Type B pancreatic cell (in vitro differentiated cells): ENCODE measurements at regions not wholly inside any gene's neighbourhood (a gene's known extent, or its start where the extent isn't known, plus 50 kb on each side); places are given as distances from the start of the nearest gene placed in this dataset.

ENCODE experiments used
- DNase-seq: peaks from one replicate; pipeline ENCODE4 v3.0.0; 2021; ENCODE audit warnings: mixed read lengths; ENCODE audit not compliant: unreplicated experiment; ENCODE audit errors: extremely low spot score
- H3K27ac Mint-ChIP-seq: 2 replicates; pipeline ENCODE4 v1.8.0; 2021; ENCODE audit warnings: mild to moderate bottlenecking, mixed read lengths
- H3K27me3 Mint-ChIP-seq: 2 replicates; pipeline ENCODE4 v1.8.0; 2021; ENCODE audit warnings: mixed read lengths
- H3K36me3 Mint-ChIP-seq: 2 replicates; pipeline ENCODE4 v1.8.0; 2021; ENCODE audit warnings: mixed read lengths
- H3K4me1 Mint-ChIP-seq: one replicate; pipeline ENCODE4 v1.8.0; 2021; ENCODE audit warnings: mixed read lengths; ENCODE audit not compliant: unreplicated experiment
- H3K4me3 Mint-ChIP-seq: 2 replicates; pipeline ENCODE4 v1.8.0; 2021; ENCODE audit warnings: mild to moderate bottlenecking, mixed read lengths
- H3K9me3 Mint-ChIP-seq: 2 replicates; pipeline ENCODE4 v1.8.0; 2021; ENCODE audit warnings: mixed read lengths
- CTCF ChIP-seq: fragments of 200-600 bp; sonication (generic); conservative IDR thresholded peaks from 2 replicates; pipeline ENCODE4 v1.5.0; 2021; ENCODE audit warnings: antibody characterized with exemption, mild to moderate bottlenecking

DNA sequence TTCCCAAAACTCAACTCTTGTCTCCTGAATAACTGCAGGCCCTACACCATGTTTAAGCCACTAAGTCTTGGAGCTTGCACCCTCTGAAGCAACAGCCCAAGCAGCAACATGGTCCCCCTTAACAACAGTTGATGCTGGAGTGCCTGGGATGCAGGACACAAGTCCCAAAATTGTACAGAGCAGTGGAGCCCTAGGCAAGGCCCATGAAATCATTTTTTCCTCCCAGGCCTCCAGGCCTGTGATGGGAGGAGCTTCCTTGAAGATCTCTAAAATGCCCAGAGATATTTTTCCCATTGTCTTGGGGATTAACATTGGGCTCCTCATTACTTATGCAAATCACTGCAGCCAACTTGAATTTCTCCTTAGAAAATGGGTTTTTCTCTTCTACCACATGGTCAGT, 311.9 kb upstream of the EPHA3 start:
- peaks cover 21% of the 10 kb centered on the region for H3K9me3 Mint-ChIP-seq

DNA sequence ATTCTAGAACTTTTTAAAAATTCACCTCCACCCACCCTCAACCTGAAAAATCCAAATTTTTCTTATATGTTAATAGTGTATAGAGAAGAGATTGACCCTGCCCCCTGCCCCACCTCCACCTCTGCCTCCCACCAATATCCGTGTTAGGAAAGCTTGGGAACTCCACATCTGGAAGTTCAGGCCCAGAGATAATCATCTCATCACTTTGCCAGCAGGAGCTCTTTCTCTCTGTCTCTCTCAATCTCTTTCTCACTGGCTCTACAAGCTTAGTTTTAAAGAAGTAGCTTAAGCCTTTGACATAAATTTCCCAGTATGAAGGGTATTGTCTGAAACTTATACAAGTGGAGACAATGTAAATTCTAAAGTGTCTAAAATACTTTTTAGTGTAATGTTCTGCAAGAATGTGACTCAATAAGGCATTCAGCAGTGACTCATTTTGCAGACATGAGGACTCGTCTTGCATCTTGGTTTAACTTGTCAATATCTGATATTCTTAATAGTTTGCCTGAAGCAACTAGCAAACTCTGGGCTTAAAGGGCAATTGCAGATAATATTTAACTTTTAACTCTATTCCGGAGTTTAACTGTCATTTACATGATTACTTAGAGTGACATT, 299.8 kb upstream of the EPHA3 start:
- Mint-ChIP-seq H3K27me3 (no peaks in the 10 kb centered on the region), H3K27ac (no peak overlapping the region), H3K9me3 (no peaks in the 10 kb centered on the region), H3K4me1 (peaks cover 13% of the 10 kb centered on the region), H3K36me3 (no peaks in the 10 kb centered on the region), H3K4me3 (no peak overlapping the region)
- DNase-seq, result no peak
- TF ChIP-seq CTCF, result no peak

More for the DNA sequence above, 311.9 kb upstream of the EPHA3 start:
- no peak for DNase-seq
- no peaks in the 10 kb centered on the region for H3K27me3 Mint-ChIP-seq
- H3K36me3 Mint-ChIP-seq, result no peaks in the 10 kb centered on the region
- H3K27ac Mint-ChIP-seq, result no peak overlapping the region
- no peaks in the 10 kb centered on the region for H3K4me1 Mint-ChIP-seq
- no peak overlapping the region for H3K4me3 Mint-ChIP-seq
- TF ChIP-seq CTCF, result no peak

DNA sequence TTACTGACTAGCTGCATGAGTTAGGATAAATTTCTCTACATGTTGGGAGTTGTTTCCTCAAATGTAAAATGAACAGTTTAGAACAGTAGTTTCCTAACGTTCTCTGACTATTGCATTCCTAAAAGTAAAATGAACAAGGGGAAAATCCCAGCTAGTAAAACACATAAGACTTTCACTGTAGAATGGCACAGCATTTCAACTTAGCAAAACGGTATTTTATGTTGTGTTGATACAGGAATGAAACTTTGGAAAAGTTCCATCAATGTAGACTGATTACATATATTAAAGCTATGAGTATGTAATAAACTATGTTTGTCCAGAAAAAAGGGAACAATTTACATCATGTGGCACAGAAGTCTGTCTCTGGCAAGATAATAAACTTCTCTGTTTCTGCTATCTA, 297.4 kb upstream of the EPHA3 start:
- Mint-ChIP-seq H3K9me3 (no peaks in the 10 kb centered on the region), H3K27me3 (no peaks in the 10 kb centered on the region), H3K36me3 (no peaks in the 10 kb centered on the region), H3K4me1 (peaks cover 13% of the 10 kb centered on the region), H3K27ac (no peak overlapping the region), H3K4me3 (no peak overlapping the region)
- TF ChIP-seq CTCF, result no peak
- no peak for DNase-seq

GRCh38 chr3:88810455-88810854, 297.0 kb upstream of the EPHA3 start:
- TF ChIP-seq CTCF, result no peak
- no peak for DNase-seq
- Mint-ChIP-seq H3K4me1 (peaks cover 13% of the 10 kb centered on the region), H3K4me3 (no peak overlapping the region), H3K27ac (no peak overlapping the region), H3K9me3 (no peaks in the 10 kb centered on the region), H3K27me3 (no peaks in the 10 kb centered on the region), H3K36me3 (no peaks in the 10 kb centered on the region)

GRCh38 chr3:88811096-88811495, 296.3 kb upstream of the EPHA3 start:
- no peak overlapping the region for H3K4me3 Mint-ChIP-seq
- H3K36me3 Mint-ChIP-seq, result no peaks in the 10 kb centered on the region
- H3K27ac Mint-ChIP-seq, result no peak overlapping the region
- H3K9me3 Mint-ChIP-seq, result no peaks in the 10 kb centered on the region
- H3K4me1 Mint-ChIP-seq, result peaks cover 13% of the 10 kb centered on the region
- H3K27me3 Mint-ChIP-seq, result no peaks in the 10 kb centered on the region
- TF ChIP-seq CTCF, result no peak
- DNase-seq, result no peak

DNA sequence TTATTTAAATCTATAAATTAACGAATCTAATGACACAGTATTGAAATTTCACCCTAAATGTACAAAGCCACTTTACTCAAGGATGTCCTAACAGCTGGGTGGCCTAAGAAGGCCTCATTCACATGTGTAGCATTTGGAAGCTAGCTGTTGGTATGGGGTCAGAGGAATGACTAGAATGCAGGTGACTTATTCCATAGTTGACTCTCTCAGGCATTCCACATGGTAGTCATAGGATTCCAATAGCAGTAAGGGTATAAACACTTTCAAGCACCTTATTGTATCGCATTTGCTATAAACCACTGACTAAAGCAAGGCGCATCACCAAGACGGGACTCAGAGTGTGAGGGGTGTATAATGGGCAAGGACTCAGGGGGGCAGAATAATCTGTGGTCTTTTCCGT, 294.8 kb upstream of the EPHA3 start:
- Mint-ChIP-seq H3K4me3 (no peak overlapping the region), H3K36me3 (no peaks in the 10 kb centered on the region), H3K27ac (no peak overlapping the region), H3K27me3 (no peaks in the 10 kb centered on the region), H3K4me1 (peaks cover 11% of the 10 kb centered on the region), H3K9me3 (no peaks in the 10 kb centered on the region)
- DNase-seq, result no peak
- no peak for TF ChIP-seq CTCF
